ENCODE measurements at regions not wholly inside any gene's neighbourhood (a gene's known extent, or its start where the extent isn't known, plus 50 kb on each side); places are given as distances from the start of the nearest gene placed in this dataset.
"Not testable (repeated sequence)": the region's sequence is repeated elsewhere in the genome, so short reads cannot be mapped to it uniquely, and the experiment has no call there.

GRCh38 chr7:80294346-80294745, 159.7 kb downstream of the GNAI1 start:
- peaks cover 15% of the 10 kb centered on the region; the same call in 1 of the 2 replicates for H3K9me3 ChIP-seq (ENCODE audit: insufficient read depth, low read depth)
- no TSS peak for BruUV-seq (replicated peaks)

GRCh38 chr7:80292634-80293033, 158.0 kb downstream of the GNAI1 start:
- BruUV-seq (replicated peaks); H3K4me2 ChIP-seq; CTCF ChIA-PET; H3K36me3 ChIP-seq (ENCODE audit: low read depth); H3K27ac ChIP-seq; H4K20me1 ChIP-seq (ENCODE audit: insufficient read depth); H2AFZ ChIP-seq; intact Hi-C loops (cut with micrococcal nuclease; ENCODE audit: unreplicated experiment); H3K27me3 ChIP-seq (ENCODE audit: insufficient read depth, low read depth); H3K9me2 ChIP-seq (ENCODE audit: insufficient read depth); H3K4me3 ChIP-seq; DNase-seq; H3K79me2 ChIP-seq (ENCODE audit: low read depth); POLR2A ChIA-PET (ENCODE audit: unreplicated experiment): not testable (repeated sequence)
- Histone ChIP-seq H3K9me3 (ENCODE audit: insufficient read depth, low read depth) (peaks cover 11% of the 10 kb centered on the region; the same call in 1 of the 2 replicates), H3F3A (ENCODE audit: insufficient read depth, low read depth) (peaks cover 12% of the 10 kb centered on the region; the same call in 1 of the 2 replicates), H3K4me1 (replicated peaks; ENCODE audit: insufficient read depth) (peaks cover 24% of the 10 kb centered on the region)

More at GRCh38 chr7:80294346-80294745, 159.7 kb downstream of the GNAI1 start:
- ChIA-PET POLR2A (ENCODE audit: unreplicated experiment) (no interaction called here), CTCF (no interaction called here)
- TF ChIP-seq CTCF (conservative IDR thresholded peaks at IDR 0.05) (no peak), EZH2 (IDR thresholded peaks at IDR 0.05; ENCODE audit: low read depth) (no peak)
- H3K4me3 ChIP-seq, result no peak overlapping the region
- no peak for DNase-seq
- H3F3A ChIP-seq (ENCODE audit: insufficient read depth, low read depth), result no peaks in the 10 kb centered on the region
- intact Hi-C loops (cut with micrococcal nuclease; ENCODE audit: unreplicated experiment), result no loop called here
- H3K27me3 ChIP-seq (ENCODE audit: insufficient read depth, low read depth), result no peaks in the 10 kb centered on the region
- H3K36me3 ChIP-seq (ENCODE audit: low read depth), result no peaks in the 10 kb centered on the region
- no peak overlapping the region for H3K4me2 ChIP-seq
- no peaks in the 10 kb centered on the region for H4K20me1 ChIP-seq (ENCODE audit: insufficient read depth)
- H2AFZ ChIP-seq, result no peak overlapping the region
- no peaks in the 10 kb centered on the region; the same call in 1 of the 2 replicates for H3K9me2 ChIP-seq (ENCODE audit: insufficient read depth)
- no peaks in the 10 kb centered on the region for H3K79me2 ChIP-seq (ENCODE audit: low read depth)
- H3K4me1 ChIP-seq (replicated peaks; ENCODE audit: insufficient read depth), result peaks cover 7% of the 10 kb centered on the region
- H3K27ac ChIP-seq, result no peak overlapping the region

GRCh38 chr7:80288175-80289122, 153.8 kb downstream of the GNAI1 start:
- Histone ChIP-seq H3K36me3 (ENCODE audit: low read depth) (no peaks in the 10 kb centered on the region), H3K9me3 (ENCODE audit: insufficient read depth, low read depth) (peaks cover 8% of the 10 kb centered on the region; the same call in 1 of the 2 replicates), H3K9me2 (ENCODE audit: insufficient read depth) (no peaks in the 10 kb centered on the region), H3K27me3 (ENCODE audit: insufficient read depth, low read depth) (no peaks in the 10 kb centered on the region), H4K20me1 (ENCODE audit: insufficient read depth) (no peaks in the 10 kb centered on the region), H3K4me2 (peak overlapping the region; percentile 27), H3F3A (ENCODE audit: insufficient read depth, low read depth) (peaks cover 15% of the 10 kb centered on the region; the same call in 1 of the 2 replicates), H3K27ac (peak overlapping the region; percentile 58), H3K4me3 (no peak overlapping the region), H3K79me2 (ENCODE audit: low read depth) (no peaks in the 10 kb centered on the region), H3K4me1 (replicated peaks; ENCODE audit: insufficient read depth) (peaks cover 31% of the 10 kb centered on the region), H2AFZ (peak overlapping the region; percentile 25; the same call in 1 of the 2 replicates)
- BruUV-seq (replicated peaks), result no TSS peak
- DNase-seq, result peak; percentile 33 to 92
- intact Hi-C loops (cut with micrococcal nuclease; ENCODE audit: unreplicated experiment), result no loop called here
- TF ChIP-seq EZH2 (IDR thresholded peaks at IDR 0.05; ENCODE audit: low read depth) (no peak), CTCF (conservative IDR thresholded peaks at IDR 0.05) (0 out of 2 replicates have a peak, but pooled peaks have one; percentile 23)
- ChIA-PET POLR2A (ENCODE audit: unreplicated experiment) (interaction anchor here (0.6 kb wide), 1 partner anchor 79 kb away, joined by 7 read pairs; no protein-coding TSS in a partner anchor), CTCF (interaction anchor here (0.6 kb wide), 1 partner anchor 1853 kb away, joined by 3 read pairs; no protein-coding TSS in a partner anchor)

Data from PC-9 (cell line).